Endometrium (tissue), 2 donors: ENCODE measurements at regions not wholly inside any gene's neighbourhood (a gene's known extent, or its start where the extent isn't known, plus 50 kb on each side); places are given as distances from the start of the nearest gene placed in this dataset.
A peak's percentile ranks its signal among the peaks of the same experiment; 100 is the strongest.

ENCODE experiments used
- FAIRE-seq: peaks from 2 replicates; lab custom pipeline; 2012; peaks lifted over from hg19 to GRCh38; lab: Jason Lieb, UNC
- donor health status: control.
- donor health status: control.

DNA sequence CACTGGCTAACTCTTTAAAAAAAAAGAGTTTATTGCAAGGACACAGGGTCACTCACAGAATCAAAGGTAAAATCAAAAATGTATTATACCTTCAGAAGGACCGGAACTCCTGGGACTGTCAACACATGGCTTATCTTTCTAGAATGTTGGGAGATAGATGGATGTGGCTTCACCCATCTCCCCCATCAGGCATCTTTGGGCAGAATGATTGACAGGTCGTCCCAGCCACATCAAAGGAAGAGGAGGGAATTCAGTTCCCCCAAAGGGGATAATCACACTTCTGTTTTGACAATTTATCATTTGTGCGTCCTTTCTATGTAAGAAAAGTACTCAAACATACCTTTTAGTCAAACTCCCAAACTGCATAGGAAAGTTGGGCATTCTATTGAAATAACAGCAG is 228.6 kb upstream of the CDH5 start:
- FAIRE-seq: no peak

DNA sequence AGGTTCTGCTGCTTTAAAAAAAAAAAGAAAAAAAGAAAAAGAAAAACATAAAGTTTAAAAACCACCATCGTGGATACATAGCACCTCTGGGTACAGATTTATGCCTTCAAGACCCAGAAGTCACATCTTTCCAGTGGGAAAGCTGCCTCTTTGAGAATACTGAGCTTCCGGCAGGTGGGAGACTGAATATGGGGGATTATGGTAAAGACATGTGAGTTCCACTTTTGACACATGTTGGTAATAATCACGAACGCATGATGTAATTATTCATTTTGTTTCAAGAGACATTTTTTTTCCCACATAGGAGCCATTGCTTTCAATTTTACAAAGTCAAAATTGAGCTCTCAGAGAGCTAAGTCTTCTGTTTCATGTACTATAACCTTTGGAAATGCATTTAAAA is 229.7 kb upstream of the CDH5 start:
- FAIRE-seq: no peak

- no peak for FAIRE-seq
Measured at GRCh38 chr16:66135838-66136237, 230.7 kb upstream of the CDH5 start.

- no peak for FAIRE-seq
Measured at GRCh38 chr16:66135421-66135831, 231.1 kb upstream of the CDH5 start.

GRCh38 chr16:66134875-66135274 is 231.6 kb upstream of the CDH5 start:
- no peak for FAIRE-seq

DNA sequence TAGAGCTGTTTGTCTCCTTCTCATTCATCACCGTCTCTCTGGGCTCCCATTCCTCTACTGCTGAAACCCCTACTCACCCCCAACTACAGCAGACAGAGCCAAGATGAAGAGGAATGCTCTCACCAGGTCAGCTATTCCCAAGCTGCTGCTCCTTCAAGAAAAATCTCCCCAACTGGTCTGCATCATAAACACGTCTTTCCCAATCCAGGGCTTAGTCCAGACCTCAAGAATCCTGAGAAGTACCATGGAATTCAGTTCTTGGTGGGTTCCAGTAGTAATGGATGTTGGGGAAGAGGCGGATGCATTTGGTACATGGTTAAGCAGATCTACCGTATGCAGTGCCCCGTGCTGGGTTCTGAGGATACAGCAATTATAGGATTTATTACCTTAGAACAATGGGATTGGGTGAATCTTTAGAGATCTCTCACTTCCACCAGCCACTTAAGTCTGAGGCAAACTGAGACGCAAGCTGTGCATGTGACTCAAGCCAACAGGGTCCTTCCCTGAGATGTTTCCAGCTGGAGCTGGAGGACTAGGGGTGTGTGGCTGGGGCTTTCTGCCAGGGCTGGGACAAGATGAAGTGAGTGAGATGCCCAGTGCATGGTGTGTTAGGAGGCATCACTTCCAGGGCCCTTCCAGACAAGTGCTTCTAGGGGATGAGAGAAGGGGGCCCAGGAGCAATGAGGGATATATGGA is 232.7 kb upstream of the CDH5 start:
- FAIRE-seq: no peak

GRCh38 chr16:66131895-66132294 is 234.6 kb upstream of the CDH5 start:
- no peak for FAIRE-seq

- no peak for FAIRE-seq
Measured at GRCh38 chr16:66131156-66131807, 235.2 kb upstream of the CDH5 start.

GRCh38 chr16:66130296-66130905 is 236.1 kb upstream of the CDH5 start:
- FAIRE-seq: no peak

DNA sequence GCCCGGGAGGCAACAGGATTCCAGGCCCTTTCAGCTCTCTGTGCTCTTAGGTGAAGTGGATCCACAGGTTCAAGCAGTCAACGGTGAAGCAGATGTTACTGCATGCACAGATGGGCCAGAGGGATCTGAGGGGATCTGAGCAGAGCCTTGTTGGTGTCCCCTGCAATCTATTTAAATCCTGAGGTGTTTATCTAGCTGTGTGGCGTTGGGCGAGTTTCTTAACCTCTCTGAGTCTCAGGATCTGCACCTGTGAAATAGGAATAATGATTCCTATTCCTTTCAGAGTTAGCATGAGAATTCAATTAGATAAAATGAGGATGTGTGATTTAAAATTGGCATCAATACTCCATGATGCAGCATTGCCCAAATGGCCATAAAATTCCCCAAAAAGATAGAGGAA is 237.3 kb upstream of the CDH5 start:
- FAIRE-seq: no peak

- no peak for FAIRE-seq
Measured at GRCh38 chr16:66128371-66128770, 238.1 kb upstream of the CDH5 start.

GRCh38 chr16:66127459-66128370 is 238.8 kb upstream of the CDH5 start:
- no peak for FAIRE-seq

DNA sequence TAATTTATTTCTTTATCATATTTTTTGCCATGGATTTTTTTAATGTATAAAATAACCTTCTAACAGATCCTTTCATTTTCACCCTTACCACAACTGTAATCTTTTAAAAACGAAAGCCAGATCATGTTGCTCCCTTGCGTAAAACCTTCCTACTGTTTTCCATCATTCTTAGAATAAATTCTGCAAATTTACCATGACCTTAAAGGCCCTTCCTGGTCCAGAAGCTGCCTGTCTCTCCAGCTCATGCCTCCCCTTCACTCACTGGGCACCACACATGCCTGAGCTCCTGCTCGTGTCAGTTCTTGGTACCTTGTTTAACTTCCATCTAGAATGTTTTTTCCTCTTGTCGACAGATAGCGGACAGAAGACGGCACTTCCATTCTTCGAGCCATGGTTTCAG is 245.0 kb upstream of the CDH5 start:
- no peak for FAIRE-seq

- no peak for FAIRE-seq
Measured at GRCh38 chr16:66120656-66121055, 245.8 kb upstream of the CDH5 start.

- FAIRE-seq: no peak
Measured at GRCh38 chr16:66116163-66117002, 250.1 kb upstream of the CDH5 start.

- FAIRE-seq: no peak
Measured at GRCh38 chr16:66115373-66115772, 251.1 kb upstream of the CDH5 start.

GRCh38 chr16:66113223-66113622 is 253.3 kb upstream of the CDH5 start:
- no peak for FAIRE-seq

DNA sequence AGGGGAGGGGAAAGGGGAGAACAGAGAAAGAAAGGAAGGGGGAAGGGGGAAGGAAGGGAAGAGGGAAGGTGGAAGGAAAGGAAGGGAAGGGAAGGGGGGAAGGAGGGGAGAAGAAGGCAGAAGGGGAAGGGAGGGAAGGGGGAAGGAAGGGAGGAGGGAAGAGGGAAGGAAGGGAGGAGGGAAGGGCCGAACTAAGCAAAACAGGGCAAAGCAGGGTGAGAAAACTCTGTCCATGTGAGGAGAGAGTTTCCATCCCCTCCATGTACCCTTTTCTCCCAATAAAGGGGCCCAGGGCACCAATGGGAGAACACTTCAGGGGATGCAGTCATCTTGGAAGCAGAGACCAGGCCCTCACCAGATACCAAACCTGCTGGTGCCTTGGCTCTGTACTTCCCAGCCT is 256.8 kb upstream of the CDH5 start:
- FAIRE-seq: no peak

- no peak for FAIRE-seq
Measured at GRCh38 chr16:66107661-66108060, 258.8 kb upstream of the CDH5 start.

DNA sequence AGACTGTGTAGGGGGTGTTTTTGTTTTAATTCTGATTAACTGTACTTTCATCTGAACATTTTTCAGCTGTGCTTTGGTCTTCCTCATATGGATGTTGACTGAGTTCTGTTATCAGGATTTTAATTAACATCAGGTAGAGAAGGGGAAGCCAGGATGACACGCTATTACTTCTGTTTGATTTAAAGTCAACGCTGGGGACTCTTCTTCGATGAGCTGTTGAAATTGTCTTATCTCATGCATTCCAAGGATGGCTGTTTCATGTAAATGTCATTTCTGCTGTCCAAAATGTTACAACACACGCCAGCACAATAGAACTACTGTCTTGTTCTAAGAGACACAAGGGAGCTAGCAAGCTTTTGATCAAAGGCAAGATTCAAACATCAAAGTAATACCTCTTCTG is 263.3 kb upstream of the CDH5 start:
- peak; percentile 43 for FAIRE-seq

GRCh38 chr16:66099306-66099705 is 267.2 kb upstream of the CDH5 start:
- FAIRE-seq: no peak

- FAIRE-seq: no peak
Measured at GRCh38 chr16:66097751-66098150, 268.7 kb upstream of the CDH5 start.
